GM23248 (cell line): ENCODE measurements at regions not wholly inside any gene's neighbourhood (a gene's known extent, or its start where the extent isn't known, plus 50 kb on each side); places are given as distances from the start of the nearest gene placed in this dataset.
A peak's percentile ranks its signal among the peaks of the same experiment; 100 is the strongest.
"Not testable (repeated sequence)": the region's sequence is repeated elsewhere in the genome, so short reads cannot be mapped to it uniquely, and the experiment has no call there.

Experiments used
- DNase-seq: peaks from one replicate; pipeline ENCODE4 v3.0.0-alpha.2; 2015
- H2AFZ ChIP-seq: fragments of 200-600 bp; sonication (generic); 2 replicates; pipeline ENCODE4 v1.6.1; 2016; ENCODE audit warnings: antibody characterized with exemption
- H3F3A ChIP-seq: fragments of 200-600 bp; sonication (generic); 2 replicates; pipeline ENCODE4 v1.6.1; 2016; ENCODE audit warnings: mild to moderate bottlenecking, antibody characterized with exemption, mixed run types; ENCODE audit not compliant: insufficient read depth
- H3K27ac ChIP-seq: fragments of 200-600 bp; sonication (generic); 2 replicates; pipeline ENCODE4 v1.5.1; 2016; ENCODE audit warnings: mild to moderate bottlenecking
- H3K27me3 ChIP-seq: fragments of 200-600 bp; sonication (generic); replicated peaks from 2 replicates; pipeline ENCODE4 v1.6.1; 2016; ENCODE audit warnings: mild to moderate bottlenecking; ENCODE audit not compliant: insufficient read depth
- H3K36me3 ChIP-seq: fragments of 200-600 bp; sonication (generic); 2 replicates; pipeline ENCODE4 v1.6.1; 2016; ENCODE audit warnings: low read depth, mild to moderate bottlenecking
- H3K4me1 ChIP-seq: fragments of 200-600 bp; sonication (generic); 2 replicates; pipeline ENCODE4 v1.6.1; 2016; ENCODE audit warnings: mild to moderate bottlenecking; ENCODE audit not compliant: insufficient read depth
- H3K4me2 ChIP-seq: fragments of 200-600 bp; sonication (generic); one replicate; pipeline ENCODE4 v1.6.1; 2016; ENCODE audit warnings: mild to moderate bottlenecking; ENCODE audit not compliant: unreplicated experiment
- H3K4me3 ChIP-seq: fragments of 200-600 bp; sonication (generic); 2 replicates; pipeline ENCODE4 v1.5.1; 2016; ENCODE audit warnings: mild to moderate bottlenecking
- H3K79me2 ChIP-seq: fragments of 200-600 bp; sonication (generic); 2 replicates; pipeline ENCODE4 v1.6.1; 2016; ENCODE audit warnings: mild to moderate bottlenecking; ENCODE audit not compliant: insufficient read depth
- H3K9ac ChIP-seq: fragments of 200-600 bp; sonication (generic); 2 replicates; pipeline ENCODE4 v1.6.1; 2016; ENCODE audit warnings: mild to moderate bottlenecking
- H3K9me2 ChIP-seq: fragments of 200-600 bp; sonication (generic); 2 replicates; pipeline ENCODE4 v1.6.1; 2016; ENCODE audit warnings: mixed run types, mild to moderate bottlenecking, moderate library complexity; ENCODE audit not compliant: insufficient read depth
- H3K9me3 ChIP-seq: fragments of 200-600 bp; sonication (generic); one replicate; pipeline ENCODE4 v1.6.1; 2017; ENCODE audit warnings: low read depth
- H4K20me1 ChIP-seq: fragments of 200-600 bp; sonication (generic); 2 replicates; pipeline ENCODE4 v1.6.0; 2016; ENCODE audit not compliant: insufficient read depth
- EZH2 ChIP-seq: fragments of 200-600 bp; sonication (generic); IDR thresholded peaks from 2 replicates; pipeline ENCODE4 v1.6.1; 2018; ENCODE audit warnings: antibody characterized with exemption, mild to moderate bottlenecking; ENCODE audit not compliant: insufficient read depth, poor library complexity, severe bottlenecking
- EZH2phosphoT487 ChIP-seq: fragments of 200-600 bp; sonication (generic); IDR thresholded peaks from 2 replicates; pipeline ENCODE4 v1.6.1; 2018; ENCODE audit warnings: antibody characterized with exemption, moderate library complexity, mild to moderate bottlenecking, low read depth; ENCODE audit not compliant: insufficient read depth
- WGBS, 2 experiments: methylation state at CpG; one replicate each; pipeline ENCODE4 v1.1.6; 2015 to 2017; ENCODE audit warnings: low lambda C conversion rate in 2 of 2, low coverage in 1 of 2; ENCODE audit errors: missing lambda C conversion rate in 2 of 2; 5-methylcytosine and 5-hydroxymethylcytosine counted together
- in situ Hi-C: fragments of 300-500 bp; cut with MboI; formaldehyde crosslinking; loops from 2 replicates; pipeline ENCODE4 v1.15.0; 2020

DNA sequence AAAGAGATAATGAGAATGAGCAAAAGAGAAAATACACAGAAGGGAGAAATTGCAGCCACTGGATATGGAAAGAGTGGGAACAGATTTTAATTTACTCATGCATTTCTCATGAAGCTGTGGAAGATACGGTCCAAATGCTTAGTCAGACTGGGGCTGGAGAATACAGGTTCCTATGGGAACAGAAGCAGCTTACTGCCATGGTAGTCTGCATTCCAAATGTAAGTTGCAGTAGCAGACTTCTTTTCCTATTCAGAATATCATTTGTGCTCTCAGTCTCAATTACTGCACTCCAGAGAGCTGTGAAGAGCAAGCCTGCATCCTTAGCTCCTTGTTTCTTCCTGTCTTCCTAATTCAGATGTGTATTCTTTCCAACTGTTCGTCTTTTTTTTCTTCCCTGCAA lies 190.8 kb upstream of the TMEM196 start:
- DNase-seq = peak; percentile 88
- Histone ChIP-seq H3F3A (peaks cover 15% of the 10 kb centered on the region; the same call in 1 of the 2 replicates), H3K79me2 (no peaks in the 10 kb centered on the region), H3K9me3 (no peaks in the 10 kb centered on the region), H3K36me3 (no peaks in the 10 kb centered on the region), H3K4me2 (peak overlapping the region; percentile 17), H3K9ac (no peak overlapping the region), H3K27me3 (no peaks in the 10 kb centered on the region), H3K4me3 (no peak overlapping the region), H3K27ac (peak overlapping the region; percentile 24; the same call in 1 of the 2 replicates), H3K4me1 (peaks cover 10% of the 10 kb centered on the region), H4K20me1 (no peaks in the 10 kb centered on the region), H3K9me2 (no peaks in the 10 kb centered on the region; the same call in 1 of the 2 replicates), H2AFZ (no peak overlapping the region)
- in situ Hi-C loops = loop anchor here (10.0 kb wide), 1 partner anchor 351 kb away; no protein-coding TSS in a partner anchor
- WGBS, 2 experiments = 26 to 34% methylated on average over 2 of the region's 2 CpGs
- TF ChIP-seq EZH2phosphoT487 (no peak), EZH2 (no peak)

DNA sequence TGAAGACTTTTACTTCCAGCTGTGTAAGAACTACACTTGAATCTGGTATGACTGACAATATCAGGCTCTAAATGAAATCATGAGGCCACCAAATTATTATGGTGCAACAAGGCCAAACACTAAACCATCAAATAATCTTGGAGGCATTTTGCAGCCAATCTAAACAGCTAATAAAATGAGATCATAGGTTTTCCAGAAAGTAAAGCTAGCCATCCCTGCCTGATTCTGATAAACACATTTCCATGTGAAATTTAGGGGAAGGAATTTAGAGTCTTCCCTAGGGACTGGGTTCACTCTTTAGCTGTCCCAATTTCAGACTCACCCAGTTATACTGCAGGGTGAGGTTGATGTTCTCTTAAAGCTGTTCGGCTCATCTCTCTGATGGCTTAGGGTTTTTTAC lies 190.3 kb upstream of the TMEM196 start:
- Histone ChIP-seq H3K9me3 (no peaks in the 10 kb centered on the region), H3K4me1 (peaks cover 16% of the 10 kb centered on the region), H3F3A (peaks cover 19% of the 10 kb centered on the region; the same call in 1 of the 2 replicates), H3K4me2 (peak overlapping the region; percentile 17), H4K20me1 (no peaks in the 10 kb centered on the region), H3K27ac (peak overlapping the region; percentile 24; the same call in 1 of the 2 replicates), H3K9me2 (no peaks in the 10 kb centered on the region; the same call in 1 of the 2 replicates), H3K79me2 (no peaks in the 10 kb centered on the region), H3K27me3 (no peaks in the 10 kb centered on the region), H3K9ac (peak overlapping the region; percentile 24; the same call in 1 of the 2 replicates), H2AFZ (no peak overlapping the region), H3K4me3 (no peak overlapping the region), H3K36me3 (no peaks in the 10 kb centered on the region)
- DNase-seq = peak; percentile 14
- in situ Hi-C loops = loop anchor here (10.0 kb wide), 1 partner anchor 351 kb away; no protein-coding TSS in a partner anchor
- TF ChIP-seq EZH2phosphoT487 (no peak), EZH2 (no peak)
- 49 to 50% methylated on average over 1 of the region's 1 CpG for WGBS, 2 experiments

DNA sequence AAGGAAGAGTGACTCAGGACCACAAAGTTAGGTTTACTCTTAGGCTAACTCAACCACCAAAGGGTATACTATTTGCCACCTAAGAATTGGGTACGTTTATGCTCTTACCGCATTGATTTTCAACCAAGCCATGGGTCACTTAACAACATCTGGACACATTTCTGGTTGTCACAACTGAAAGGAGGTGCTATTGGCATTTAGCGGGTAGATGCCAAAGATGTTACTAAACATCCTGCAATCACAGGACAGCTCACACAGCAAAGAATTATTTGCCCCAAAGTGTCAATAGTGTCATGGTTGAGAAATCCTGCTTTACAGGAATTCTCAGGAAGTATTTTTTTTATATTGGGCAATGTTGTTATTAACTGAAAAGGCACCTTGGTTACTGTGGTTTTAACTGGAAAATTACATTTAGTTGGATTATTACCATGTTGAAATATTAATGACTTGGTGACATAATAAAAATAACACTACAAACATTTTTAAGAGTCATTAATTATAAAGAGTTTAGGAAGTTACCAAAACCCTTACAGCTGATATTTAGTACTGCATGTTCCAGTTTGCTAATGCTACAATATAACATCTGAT lies 185.0 kb upstream of the TMEM196 start:
- H3K36me3 ChIP-seq = no peaks in the 10 kb centered on the region
- H3K4me3 ChIP-seq = no peak overlapping the region
- TF ChIP-seq EZH2phosphoT487 (peak; percentile 100), EZH2 (no peak)
- 3 to 4% methylated on average over 3 of the region's 3 CpGs for WGBS, 2 experiments
- H3K27ac ChIP-seq = peak overlapping the region; percentile 87
- H3K79me2 ChIP-seq = no peaks in the 10 kb centered on the region
- in situ Hi-C loops = no loop called here
- peak; percentile 95 for DNase-seq
- peaks cover 10% of the 10 kb centered on the region for H3F3A ChIP-seq
- no peaks in the 10 kb centered on the region for H3K27me3 ChIP-seq
- H3K9me2 ChIP-seq = no peaks in the 10 kb centered on the region
- peaks cover 21% of the 10 kb centered on the region for H3K4me1 ChIP-seq
- no peaks in the 10 kb centered on the region for H3K9me3 ChIP-seq
- H3K4me2 ChIP-seq = peak overlapping the region; percentile 58
- peak overlapping the region; percentile 55 for H3K9ac ChIP-seq
- no peak overlapping the region for H2AFZ ChIP-seq
- H4K20me1 ChIP-seq = no peaks in the 10 kb centered on the region

- 8 to 45% methylated on average over 1 of the region's 1 CpG for WGBS, 2 experiments
- TF ChIP-seq EZH2 (no peak), EZH2phosphoT487 (peak; percentile 56; the same call in 1 of the 2 replicates)
- in situ Hi-C loops = no loop called here
Observed at GRCh38 chr7:19957664-19958063, 184.2 kb upstream of the TMEM196 start.

GRCh38 chr7:19954166-19954565 lies 180.7 kb upstream of the TMEM196 start:
- peaks cover 17% of the 10 kb centered on the region for H3K4me1 ChIP-seq
- H2AFZ ChIP-seq, H3K4me3 ChIP-seq, H3K79me2 ChIP-seq, H3F3A ChIP-seq, H3K4me2 ChIP-seq, H3K9me3 ChIP-seq, H3K9ac ChIP-seq, H3K27me3 ChIP-seq, DNase-seq, H3K9me2 ChIP-seq, H3K36me3 ChIP-seq, H3K27ac ChIP-seq, H4K20me1 ChIP-seq, in situ Hi-C loops: not testable (repeated sequence)
- 81 to 86% methylated on average over 7 of the region's 7 CpGs for WGBS, 2 experiments

More at GRCh38 chr7:19957664-19958063, 184.2 kb upstream of the TMEM196 start:
- Histone ChIP-seq H3K9me2 (no peaks in the 10 kb centered on the region), H3K27ac (peak overlapping the region; percentile 87), H3K4me1 (peaks cover 21% of the 10 kb centered on the region), H3K36me3 (no peaks in the 10 kb centered on the region), H3K9ac (peak overlapping the region; percentile 55), H3F3A (peaks cover 10% of the 10 kb centered on the region), H3K4me2 (peak overlapping the region; percentile 40), H2AFZ (no peak overlapping the region), H3K79me2 (no peaks in the 10 kb centered on the region), H3K4me3 (no peak overlapping the region), H4K20me1 (no peaks in the 10 kb centered on the region), H3K27me3 (no peaks in the 10 kb centered on the region), H3K9me3 (no peaks in the 10 kb centered on the region)
- peak; percentile 81 for DNase-seq

DNA sequence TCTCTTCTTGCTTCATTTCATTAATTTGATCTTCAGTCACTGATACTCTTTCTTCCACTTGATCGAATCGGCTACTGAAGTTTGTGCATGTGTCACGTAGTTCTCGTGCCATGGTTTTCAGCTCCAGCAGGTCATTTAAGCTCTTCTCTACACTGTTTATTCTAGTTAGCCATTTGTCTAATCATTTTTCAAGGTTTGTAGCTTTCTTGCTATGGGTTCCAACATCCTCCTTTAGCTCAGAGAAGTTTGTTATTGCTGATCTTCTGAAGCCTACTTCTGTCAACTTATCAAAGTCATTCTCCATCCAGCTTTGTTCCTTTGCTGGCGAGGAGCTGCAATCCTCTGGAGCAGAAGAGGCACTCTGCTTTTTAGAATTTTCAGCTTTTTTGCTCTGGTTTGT lies 180.0 kb upstream of the TMEM196 start:
- H3F3A ChIP-seq, H3K9me3 ChIP-seq, H3K27ac ChIP-seq, H3K27me3 ChIP-seq, H4K20me1 ChIP-seq, DNase-seq, H3K9me2 ChIP-seq, H3K4me3 ChIP-seq, H3K79me2 ChIP-seq, H3K4me2 ChIP-seq, in situ Hi-C loops, H3K36me3 ChIP-seq, H2AFZ ChIP-seq, H3K9ac ChIP-seq: not testable (repeated sequence)
- peaks cover 12% of the 10 kb centered on the region for H3K4me1 ChIP-seq
- 96 to 97% methylated on average over 5 of the region's 5 CpGs for WGBS, 2 experiments
